ENCODE measurements at regions not wholly inside any gene's neighbourhood (a gene's known extent, or its start where the extent isn't known, plus 50 kb on each side); places are given as distances from the start of the nearest gene placed in this dataset.

- no peaks in the 10 kb centered on the region for H3K27me3 ChIP-seq
- peak in 1 of 2 donors; percentile 47 for ATAC-seq
- H3K4me3 ChIP-seq, result no peak overlapping the region
- TF ChIP-seq, protein P1, sequence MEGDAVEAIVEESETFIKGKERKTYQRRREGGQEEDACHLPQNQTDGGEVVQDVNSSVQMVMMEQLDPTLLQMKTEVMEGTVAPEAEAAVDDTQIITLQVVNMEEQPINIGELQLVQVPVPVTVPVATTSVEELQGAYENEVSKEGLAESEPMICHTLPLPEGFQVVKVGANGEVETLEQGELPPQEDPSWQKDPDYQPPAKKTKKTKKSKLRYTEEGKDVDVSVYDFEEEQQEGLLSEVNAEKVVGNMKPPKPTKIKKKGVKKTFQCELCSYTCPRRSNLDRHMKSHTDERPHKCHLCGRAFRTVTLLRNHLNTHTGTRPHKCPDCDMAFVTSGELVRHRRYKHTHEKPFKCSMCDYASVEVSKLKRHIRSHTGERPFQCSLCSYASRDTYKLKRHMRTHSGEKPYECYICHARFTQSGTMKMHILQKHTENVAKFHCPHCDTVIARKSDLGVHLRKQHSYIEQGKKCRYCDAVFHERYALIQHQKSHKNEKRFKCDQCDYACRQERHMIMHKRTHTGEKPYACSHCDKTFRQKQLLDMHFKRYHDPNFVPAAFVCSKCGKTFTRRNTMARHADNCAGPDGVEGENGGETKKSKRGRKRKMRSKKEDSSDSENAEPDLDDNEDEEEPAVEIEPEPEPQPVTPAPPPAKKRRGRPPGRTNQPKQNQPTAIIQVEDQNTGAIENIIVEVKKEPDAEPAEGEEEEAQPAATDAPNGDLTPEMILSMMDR (IDR thresholded peaks at IDR 0.05 in 4 of 5, conservative IDR thresholded peaks at IDR 0.05 in 1 of 5), result no peak
- TF ChIP-seq POLR2A (IDR thresholded peaks at IDR 0.05), result no peak
- no peaks in the 10 kb centered on the region for H3K9me3 ChIP-seq
- in situ Hi-C loops (cut with MboI; ENCODE audit: low sequenced_read_pairs in 4 of 4), result no loop called here
- peaks cover 3 to 12% of the 10 kb centered on the region in 2 donors for H3K4me1 ChIP-seq
- peak overlapping the region in 3 of 4 donors; percentile 34 to 51 (median 46) for H3K27ac ChIP-seq
- DNase-seq, result no peak
- intact Hi-C loops (cut with DNase I; ENCODE audit: low total_unique reads), result no loop called here
- H3K36me3 ChIP-seq, result no peaks in the 10 kb centered on the region
Measured at GRCh38 chr2:106011380-106011779, 182.7 kb downstream of the UXS1 start.

GRCh38 chr2:106010818-106011355, 183.2 kb downstream of the UXS1 start:
- intact Hi-C loops (cut with DNase I; ENCODE audit: low total_unique reads), result no loop called here
- ATAC-seq, result no peak
- H3K27ac ChIP-seq, result peak overlapping the region in 3 of 4 donors; percentile 34 to 51 (median 46)

GRCh38 chr2:106009096-106009495, 185.0 kb downstream of the UXS1 start:
- DNase-seq (no peak), ATAC-seq (no peak)
- Histone ChIP-seq H3K4me3 (no peak overlapping the region), H3K4me1 (peaks cover 3 to 12% of the 10 kb centered on the region in 2 donors), H3K27ac (no peak overlapping the region), H3K36me3 (no peaks in the 10 kb centered on the region), H3K27me3 (no peaks in the 10 kb centered on the region), H3K9me3 (no peaks in the 10 kb centered on the region)
- TF ChIP-seq, protein P1 (IDR thresholded peaks at IDR 0.05 in 4 of 5, conservative IDR thresholded peaks at IDR 0.05 in 1 of 5), result no peak
- no peak for TF ChIP-seq POLR2A (IDR thresholded peaks at IDR 0.05)
- in situ Hi-C loops (cut with MboI; ENCODE audit: low sequenced_read_pairs in 4 of 4), result no loop called here
- intact Hi-C loops (cut with DNase I; ENCODE audit: low total_unique reads), result no loop called here

More at GRCh38 chr2:106010818-106011355, 183.2 kb downstream of the UXS1 start:
- in situ Hi-C loops (cut with MboI; ENCODE audit: low sequenced_read_pairs in 4 of 4), result no loop called here
- DNase-seq, result no peak
- Histone ChIP-seq H3K4me1 (peaks cover 3 to 12% of the 10 kb centered on the region in 2 donors), H3K9me3 (no peaks in the 10 kb centered on the region), H3K4me3 (no peak overlapping the region), H3K27me3 (no peaks in the 10 kb centered on the region), H3K36me3 (no peaks in the 10 kb centered on the region)
- TF ChIP-seq, protein P1 (IDR thresholded peaks at IDR 0.05 in 4 of 5, conservative IDR thresholded peaks at IDR 0.05 in 1 of 5), result no peak
- no peak for TF ChIP-seq POLR2A (IDR thresholded peaks at IDR 0.05)

DNA sequence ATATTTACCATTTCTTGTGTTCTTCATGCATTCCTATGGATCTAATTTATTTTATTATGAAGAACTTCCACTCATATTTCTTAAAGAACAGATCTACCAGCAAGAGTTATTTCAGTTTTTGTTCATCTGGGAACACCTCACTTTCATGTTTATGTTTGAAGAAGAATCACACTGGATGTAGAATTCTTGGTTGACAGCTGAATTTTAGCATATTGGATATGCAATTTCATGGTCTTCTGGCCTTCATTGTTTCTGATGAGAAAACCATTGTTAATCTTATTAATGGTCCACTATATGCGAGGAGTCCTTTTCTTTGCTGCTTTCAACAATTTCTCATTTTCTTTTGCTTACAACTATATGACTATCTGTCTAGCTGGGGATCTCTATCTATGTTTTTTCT, 189.2 kb downstream of the UXS1 start:
- H3K36me3 ChIP-seq, result no peaks in the 10 kb centered on the region
- H3K27me3 ChIP-seq, result no peaks in the 10 kb centered on the region
- intact Hi-C loops (cut with DNase I; ENCODE audit: low total_unique reads) (no loop called here), in situ Hi-C loops (cut with MboI; ENCODE audit: low sequenced_read_pairs in 4 of 4) (no loop called here)
- no peak for TF ChIP-seq POLR2A (IDR thresholded peaks at IDR 0.05)
- TF ChIP-seq, protein P1 (IDR thresholded peaks at IDR 0.05 in 4 of 5, conservative IDR thresholded peaks at IDR 0.05 in 1 of 5), result no peak
- H3K27ac ChIP-seq, result no peak overlapping the region
- no peak for ATAC-seq
- H3K9me3 ChIP-seq, result no peaks in the 10 kb centered on the region
- H3K4me1 ChIP-seq, result no peaks in the 10 kb centered on the region
- no peak overlapping the region for H3K4me3 ChIP-seq
- DNase-seq, result no peak
